Activated CD8-positive, alpha-beta memory T cell treated with anti-CD3 and anti-CD28 coated beads, Interleukin-2, amount 10 ng/mL, durations not matched to agents 7 days and 5 days (primary cell): ENCODE measurements at regions not wholly inside any gene's neighbourhood (a gene's known extent, or its start where the extent isn't known, plus 50 kb on each side); places are given as distances from the start of the nearest gene placed in this dataset.

Experiments used
- ATAC-seq: fragments of 150-1000 bp; cut with Tn5 transposase; one replicate; pipeline ENCODE4 v1.10.0; 2021; ENCODE audit warnings: moderate library complexity
- CTCF ChIA-PET: fragments of 350-600 bp; sonication (Branson Sonifier 250); formaldehyde crosslinking; loops from one replicate; lab custom pipeline; 2021; ENCODE audit warnings: antibody characterized with exemption; lab: Charles Lee
- DNase-seq: peaks from one replicate; pipeline ENCODE4 v3.0.0-alpha.2; 2020
- H3K27ac Mint-ChIP-seq: one replicate; pipeline ENCODE4 v1.8.0; 2021; ENCODE audit warnings: mild to moderate bottlenecking, mixed read lengths
- H3K27me3 Mint-ChIP-seq: one replicate; pipeline ENCODE4 v1.8.0; 2021; ENCODE audit warnings: mixed read lengths
- H3K36me3 Mint-ChIP-seq: one replicate; pipeline ENCODE4 v1.8.0; 2021; ENCODE audit warnings: mild to moderate bottlenecking, mixed read lengths
- H3K4me1 Mint-ChIP-seq: one replicate; pipeline ENCODE4 v1.8.0; 2021; ENCODE audit warnings: mixed read lengths
- H3K4me3 Mint-ChIP-seq: one replicate; pipeline ENCODE4 v1.8.0; 2021; ENCODE audit warnings: mild to moderate bottlenecking, moderate library complexity, mixed read lengths
- H3K9me3 Mint-ChIP-seq: one replicate; pipeline ENCODE4 v1.8.0; 2022; ENCODE audit warnings: low read depth, mixed read lengths

DNA sequence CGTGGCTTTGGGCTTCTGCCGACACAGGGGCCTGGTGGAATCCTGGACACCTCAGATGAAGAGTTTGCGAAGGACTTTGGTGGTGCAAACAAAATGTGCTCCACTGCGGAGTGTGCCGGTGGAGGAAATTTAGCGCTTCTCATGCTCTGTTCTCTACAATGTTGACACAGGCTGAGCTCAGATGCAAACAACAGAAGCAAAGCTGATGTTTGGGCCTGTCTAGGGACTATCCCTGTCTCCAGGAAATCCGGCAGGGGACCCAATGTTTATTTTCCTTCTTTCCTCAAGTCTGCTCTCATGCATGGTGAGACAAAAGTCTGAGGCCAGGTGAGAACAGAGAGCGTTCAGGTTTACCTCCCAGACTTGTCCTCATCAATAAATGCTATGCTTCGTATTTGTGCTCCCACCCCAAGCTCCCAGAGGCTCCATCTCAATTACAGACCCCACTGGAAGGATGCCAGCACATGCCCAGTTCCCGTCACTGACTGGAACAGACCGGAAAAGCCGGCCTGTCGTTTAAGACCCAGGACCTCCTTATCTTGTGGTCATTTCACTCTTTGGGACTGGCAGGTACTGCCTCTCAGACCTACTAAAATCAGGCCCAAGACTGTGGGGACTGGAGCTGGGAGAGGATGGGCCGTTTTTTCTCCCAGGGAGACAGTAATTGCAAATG, 105.7 kb upstream of the B3GAT1 start:
- DNase-seq (no peak), ATAC-seq (no peak)
- Mint-ChIP-seq H3K9me3 (no peaks in the 10 kb centered on the region), H3K27ac (no peak overlapping the region), H3K27me3 (no peaks in the 10 kb centered on the region), H3K4me3 (no peak overlapping the region), H3K4me1 (no peaks in the 10 kb centered on the region), H3K36me3 (no peaks in the 10 kb centered on the region)
- CTCF ChIA-PET, result no interaction called here

DNA sequence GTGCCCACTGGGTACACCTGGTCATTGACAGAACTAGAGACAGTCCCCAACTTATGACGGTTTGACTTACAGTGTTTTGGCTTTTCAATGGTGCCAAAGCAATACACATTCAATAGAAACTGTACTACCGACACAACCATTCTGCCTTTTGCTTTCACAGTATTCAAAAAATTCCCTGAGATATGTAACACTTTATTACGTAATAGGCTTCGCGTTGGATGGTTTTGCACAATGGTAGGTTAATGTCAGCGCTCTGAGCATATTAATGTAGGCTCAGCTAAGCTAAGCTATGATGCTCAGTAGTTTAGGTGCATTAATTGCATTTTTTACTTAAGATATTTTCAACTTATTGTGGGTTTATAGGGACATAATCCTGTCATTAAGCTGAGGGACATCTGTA, 105.1 kb upstream of the B3GAT1 start:
- CTCF ChIA-PET, result no interaction called here
- ATAC-seq (no peak), DNase-seq (no peak)

DNA sequence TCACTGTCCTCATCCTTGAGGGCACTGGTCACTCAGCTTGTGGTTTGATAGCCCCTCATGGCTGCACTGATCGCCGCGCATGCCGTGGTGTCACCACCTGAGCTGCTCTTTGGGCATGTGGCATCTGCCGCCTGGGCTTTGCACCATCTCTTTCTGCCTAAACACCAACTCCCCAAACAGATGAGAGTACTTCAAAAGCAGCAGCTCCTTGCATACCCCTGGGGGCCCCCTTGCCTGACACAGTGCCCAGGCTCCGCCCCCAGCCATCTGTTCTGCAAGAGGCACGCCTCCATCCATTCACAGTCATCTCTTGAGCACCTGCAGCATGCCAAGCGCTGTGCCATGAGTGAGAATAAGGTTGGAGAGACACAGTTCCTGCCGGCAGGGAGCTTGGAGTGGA, 104.5 kb upstream of the B3GAT1 start:
- DNase-seq, result no peak
- Mint-ChIP-seq H3K4me1 (no peaks in the 10 kb centered on the region), H3K27me3 (no peaks in the 10 kb centered on the region), H3K27ac (no peak overlapping the region), H3K4me3 (no peak overlapping the region), H3K9me3 (no peaks in the 10 kb centered on the region), H3K36me3 (no peaks in the 10 kb centered on the region)
- CTCF ChIA-PET, result no interaction called here
- no peak for ATAC-seq

More for the DNA sequence above, 105.1 kb upstream of the B3GAT1 start:
- H3K27me3 Mint-ChIP-seq, result no peaks in the 10 kb centered on the region
- H3K9me3 Mint-ChIP-seq, result no peaks in the 10 kb centered on the region
- no peaks in the 10 kb centered on the region for H3K36me3 Mint-ChIP-seq
- H3K4me1 Mint-ChIP-seq, result no peaks in the 10 kb centered on the region
- no peak overlapping the region for H3K27ac Mint-ChIP-seq
- no peak overlapping the region for H3K4me3 Mint-ChIP-seq

DNA sequence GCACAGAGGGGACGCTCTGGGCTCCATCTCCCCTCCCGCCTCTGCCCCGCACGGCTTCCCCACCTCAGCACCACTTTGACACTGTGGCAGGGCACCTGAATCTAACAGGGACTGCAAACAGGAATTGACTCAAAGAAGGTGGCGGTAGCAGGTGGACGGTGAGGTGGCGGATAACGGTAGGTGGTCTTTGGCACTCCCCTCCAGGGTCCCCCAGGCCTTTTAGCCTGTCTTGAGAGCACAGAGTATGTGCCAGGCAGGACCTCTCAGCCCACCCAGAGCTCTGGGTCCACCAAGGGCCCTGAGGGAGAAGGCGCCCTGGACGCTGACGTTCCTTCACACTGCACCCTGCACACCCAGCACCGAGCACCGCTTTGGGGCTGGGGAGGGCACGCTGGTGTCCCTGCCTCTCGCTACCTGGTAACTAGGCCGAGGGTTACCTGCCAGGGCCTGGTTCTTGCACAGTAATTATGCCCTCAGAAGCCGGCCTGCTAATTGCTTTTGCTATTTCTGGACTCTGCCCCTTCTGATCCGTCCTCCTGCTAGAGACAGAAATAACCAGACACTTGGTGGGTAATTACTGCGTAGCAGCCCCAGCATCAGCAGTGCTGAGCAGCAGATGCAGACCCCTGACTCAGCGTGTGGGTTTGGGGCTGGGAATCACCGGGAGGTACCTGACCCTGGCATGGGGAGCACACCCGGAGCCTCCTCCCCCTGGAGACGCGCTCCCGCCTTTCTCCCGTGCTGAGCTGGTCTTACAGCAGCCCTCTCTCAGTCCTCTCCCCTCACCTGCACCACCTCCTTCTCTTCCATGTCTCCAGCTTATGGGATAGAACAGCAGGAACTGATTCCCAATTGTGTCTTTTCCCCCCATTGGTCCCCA, 103.3 kb upstream of the B3GAT1 start:
- H3K4me1 Mint-ChIP-seq, result no peaks in the 10 kb centered on the region
- ATAC-seq (no peak), DNase-seq (no peak)
- no peaks in the 10 kb centered on the region for H3K27me3 Mint-ChIP-seq
- H3K9me3 Mint-ChIP-seq, result no peaks in the 10 kb centered on the region
- H3K27ac Mint-ChIP-seq, result no peak overlapping the region
- CTCF ChIA-PET, result no interaction called here
- H3K36me3 Mint-ChIP-seq, result no peaks in the 10 kb centered on the region
- no peak overlapping the region for H3K4me3 Mint-ChIP-seq

DNA sequence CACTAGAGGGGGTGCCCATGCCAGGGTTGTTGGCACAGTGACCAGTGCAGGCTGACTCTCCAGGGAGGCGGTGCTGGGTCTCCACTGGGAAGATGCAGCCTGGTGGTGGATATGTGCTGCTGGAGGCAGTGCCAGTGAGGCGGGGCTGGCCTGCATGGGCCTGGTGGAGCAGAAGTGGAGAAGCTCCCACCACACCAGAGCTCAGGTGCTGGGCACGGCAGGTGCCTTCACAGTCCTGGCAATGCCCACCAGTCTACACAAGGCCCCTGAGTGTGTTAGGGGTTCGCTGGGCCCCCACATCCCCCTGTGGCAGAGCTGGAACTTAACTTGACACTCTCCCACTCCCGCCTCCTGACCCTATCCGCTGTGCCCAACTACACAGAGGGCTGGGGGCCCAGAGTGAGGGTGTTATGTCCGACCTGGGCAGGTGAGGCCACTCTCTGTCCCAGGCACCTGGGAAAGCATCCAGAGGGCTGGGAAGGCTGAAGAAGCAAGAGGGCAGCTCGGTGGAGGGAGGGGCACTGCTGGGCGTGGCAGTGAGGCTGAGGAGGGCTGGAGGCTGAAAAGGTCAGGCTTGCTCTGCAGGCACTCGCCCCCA, 102.4 kb upstream of the B3GAT1 start:
- Mint-ChIP-seq H3K36me3 (no peaks in the 10 kb centered on the region), H3K4me3 (no peak overlapping the region), H3K27me3 (no peaks in the 10 kb centered on the region), H3K27ac (no peak overlapping the region), H3K9me3 (no peaks in the 10 kb centered on the region), H3K4me1 (no peaks in the 10 kb centered on the region)
- DNase-seq, result no peak
- CTCF ChIA-PET, result no interaction called here
- no peak for ATAC-seq

DNA sequence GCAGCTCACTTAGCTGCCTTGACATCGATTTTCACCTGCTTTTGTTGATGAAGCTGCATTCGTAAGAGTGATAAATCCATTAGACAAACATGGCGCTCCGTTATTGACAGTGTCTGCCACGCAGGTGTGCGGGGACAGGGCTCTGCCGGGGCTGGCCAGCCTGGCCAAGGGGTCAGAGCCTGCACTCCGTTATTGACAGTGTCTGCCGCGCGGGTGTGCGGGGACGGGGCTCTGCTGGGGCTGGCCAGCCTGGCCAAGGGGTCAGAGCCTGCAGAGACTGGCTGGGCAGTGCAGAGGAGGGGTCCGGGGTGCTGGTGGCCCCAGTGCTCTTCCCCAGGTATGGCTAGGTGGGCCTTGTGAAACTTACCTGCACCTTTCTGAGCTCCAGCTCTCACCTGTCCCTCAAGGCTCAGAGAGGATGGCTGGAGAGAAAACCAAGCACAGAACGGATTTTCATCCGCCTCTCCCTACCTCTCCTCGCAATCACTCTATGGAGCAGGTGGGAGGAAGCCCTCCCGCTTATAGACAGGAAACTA, 101.6 kb upstream of the B3GAT1 start:
- ATAC-seq (no peak), DNase-seq (no peak)
- Mint-ChIP-seq H3K9me3 (no peaks in the 10 kb centered on the region), H3K4me3 (no peak overlapping the region), H3K4me1 (no peaks in the 10 kb centered on the region), H3K27me3 (no peaks in the 10 kb centered on the region), H3K36me3 (no peaks in the 10 kb centered on the region), H3K27ac (no peak overlapping the region)
- CTCF ChIA-PET, result no interaction called here

DNA sequence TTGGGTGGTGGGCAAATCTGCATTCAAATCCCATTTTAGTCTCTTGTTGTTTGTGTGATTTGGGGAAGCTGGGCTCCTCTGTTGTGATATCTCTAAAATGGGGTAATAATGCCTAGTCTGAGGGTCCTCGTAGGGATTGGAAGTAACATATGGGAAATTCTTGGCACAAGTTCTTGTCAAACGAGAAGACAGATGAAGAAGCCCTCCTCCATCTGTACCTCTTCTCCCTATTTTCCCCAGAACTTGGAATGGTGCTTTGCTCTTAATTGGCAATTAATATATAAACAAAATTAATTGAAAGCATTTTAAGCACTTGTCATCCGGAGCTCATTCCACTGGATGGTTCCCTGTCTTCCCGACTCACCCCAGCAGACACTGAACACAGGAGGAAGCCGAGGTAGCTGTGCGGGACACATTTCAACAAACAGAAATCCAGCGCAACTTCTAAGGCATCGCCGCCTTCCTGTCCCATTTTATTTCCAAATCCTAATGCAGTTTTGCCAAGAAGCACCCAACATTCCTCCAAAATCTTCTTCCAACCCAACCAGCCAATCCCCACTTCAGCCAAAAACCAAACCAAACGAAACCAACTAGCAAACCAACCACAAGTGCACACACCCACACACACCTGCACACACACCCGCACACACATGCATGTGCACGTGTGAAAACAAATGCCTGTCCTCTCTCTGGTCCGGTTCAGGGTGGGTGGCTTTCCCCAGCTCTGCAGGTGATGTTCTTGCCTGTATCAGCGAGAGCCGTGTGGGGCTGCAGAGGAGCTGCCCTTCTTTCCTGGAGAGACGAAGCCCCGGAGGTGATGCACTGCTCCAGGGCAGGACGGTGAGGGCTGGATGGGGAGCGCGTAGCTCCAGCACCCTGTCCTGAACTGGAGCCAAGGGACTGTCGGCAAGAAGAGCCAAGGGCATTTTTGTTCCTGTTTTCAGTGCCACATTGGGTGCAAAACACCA, 100.8 kb upstream of the B3GAT1 start:
- H3K4me3 Mint-ChIP-seq, result no peak overlapping the region
- no peaks in the 10 kb centered on the region for H3K27me3 Mint-ChIP-seq
- CTCF ChIA-PET, result no interaction called here
- H3K36me3 Mint-ChIP-seq, result no peaks in the 10 kb centered on the region
- H3K4me1 Mint-ChIP-seq, result no peaks in the 10 kb centered on the region
- no peak overlapping the region for H3K27ac Mint-ChIP-seq
- H3K9me3 Mint-ChIP-seq, result no peaks in the 10 kb centered on the region
- ATAC-seq, result no peak
- no peak for DNase-seq

DNA sequence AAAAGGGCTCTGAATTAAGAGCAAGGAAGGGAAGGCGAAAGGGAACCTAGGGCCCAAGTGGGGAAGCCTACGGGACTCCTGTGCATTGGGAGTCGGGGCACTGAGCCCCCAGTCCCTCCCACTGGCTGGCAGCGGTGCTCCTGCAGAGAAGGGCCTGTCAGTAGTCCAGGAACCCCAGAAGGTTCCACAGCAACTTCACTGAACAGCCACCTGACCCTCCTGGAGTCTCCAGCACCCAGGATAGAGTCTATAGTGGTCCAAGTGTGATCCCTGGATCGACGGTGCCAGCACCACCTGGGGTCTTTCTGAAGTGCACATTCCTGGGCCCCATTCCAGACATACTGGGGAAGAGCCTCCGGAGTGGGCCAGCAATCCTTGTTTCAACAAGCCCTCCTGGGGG, 100.0 kb upstream of the B3GAT1 start:
- DNase-seq (no peak), ATAC-seq (no peak)
- H3K27me3 Mint-ChIP-seq, result no peaks in the 10 kb centered on the region
- H3K4me1 Mint-ChIP-seq, result no peaks in the 10 kb centered on the region
- no peak overlapping the region for H3K4me3 Mint-ChIP-seq
- H3K36me3 Mint-ChIP-seq, result no peaks in the 10 kb centered on the region
- CTCF ChIA-PET, result no interaction called here
- no peak overlapping the region for H3K27ac Mint-ChIP-seq
- H3K9me3 Mint-ChIP-seq, result no peaks in the 10 kb centered on the region

DNA sequence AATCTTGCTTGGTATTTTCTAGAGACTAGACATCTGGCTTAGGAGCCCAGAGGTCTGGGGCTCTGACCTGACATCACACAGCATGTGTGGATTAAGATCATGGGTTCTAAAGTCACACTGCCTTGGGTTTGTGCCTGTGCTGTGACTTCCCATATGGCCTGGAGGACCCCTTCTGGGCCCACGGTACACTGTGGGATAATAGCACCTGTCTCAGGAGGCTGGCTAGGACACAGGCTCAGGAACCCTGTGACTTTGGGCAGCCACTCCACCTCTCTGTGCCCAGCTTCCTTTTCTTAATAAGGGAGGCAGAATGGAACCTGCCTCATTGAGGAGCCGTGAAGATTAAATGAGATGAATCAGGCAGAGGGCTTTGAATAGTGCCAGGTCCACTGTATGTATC, 99.2 kb upstream of the B3GAT1 start:
- ATAC-seq (no peak), DNase-seq (no peak)
- Mint-ChIP-seq H3K9me3 (no peaks in the 10 kb centered on the region), H3K36me3 (no peaks in the 10 kb centered on the region), H3K4me3 (no peak overlapping the region), H3K27me3 (no peaks in the 10 kb centered on the region), H3K27ac (no peak overlapping the region), H3K4me1 (no peaks in the 10 kb centered on the region)
- CTCF ChIA-PET, result no interaction called here

DNA sequence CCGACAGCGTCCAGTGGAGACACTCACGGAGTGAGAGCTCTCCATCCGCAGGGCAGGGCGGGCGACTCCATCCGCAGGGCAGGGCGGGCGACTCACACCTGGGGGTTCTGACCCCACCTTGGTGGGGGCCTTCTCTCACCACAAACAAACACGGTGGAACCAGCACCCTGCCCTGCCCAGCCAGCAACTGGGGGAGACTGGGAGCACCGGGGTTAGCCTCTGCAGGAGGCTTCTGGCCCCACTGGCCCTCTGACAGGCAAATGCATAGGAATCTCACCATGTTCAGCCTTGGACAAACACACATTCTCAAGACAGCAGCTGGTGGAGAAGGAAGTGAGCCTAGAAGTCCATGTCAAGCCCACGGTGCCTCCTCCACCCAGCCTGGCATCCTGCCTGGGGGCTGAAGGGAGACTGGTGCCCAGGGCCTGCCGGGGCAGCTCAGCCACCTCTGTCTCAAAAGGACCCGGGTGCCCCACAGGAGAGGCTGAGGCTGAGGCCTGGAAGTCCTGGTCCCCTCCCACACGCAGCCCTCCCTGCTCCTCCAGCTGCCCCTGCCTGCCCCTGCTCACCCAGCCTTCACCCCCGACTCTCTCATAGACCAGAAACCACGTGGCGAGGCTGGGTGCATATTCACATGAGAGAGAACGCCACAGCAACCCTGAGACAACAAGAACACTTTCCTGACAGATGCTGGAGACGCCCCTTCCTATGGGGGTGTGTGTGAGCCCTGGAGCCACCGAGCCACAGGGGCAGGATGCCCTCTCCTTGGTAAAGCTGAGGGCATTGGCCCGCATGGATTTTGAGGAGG, 98.4 kb upstream of the B3GAT1 start:
- Mint-ChIP-seq H3K27ac (no peak overlapping the region), H3K4me1 (no peaks in the 10 kb centered on the region), H3K4me3 (no peak overlapping the region), H3K27me3 (no peaks in the 10 kb centered on the region), H3K9me3 (no peaks in the 10 kb centered on the region), H3K36me3 (no peaks in the 10 kb centered on the region)
- CTCF ChIA-PET, result no interaction called here
- ATAC-seq, result no peak
- DNase-seq, result no peak

DNA sequence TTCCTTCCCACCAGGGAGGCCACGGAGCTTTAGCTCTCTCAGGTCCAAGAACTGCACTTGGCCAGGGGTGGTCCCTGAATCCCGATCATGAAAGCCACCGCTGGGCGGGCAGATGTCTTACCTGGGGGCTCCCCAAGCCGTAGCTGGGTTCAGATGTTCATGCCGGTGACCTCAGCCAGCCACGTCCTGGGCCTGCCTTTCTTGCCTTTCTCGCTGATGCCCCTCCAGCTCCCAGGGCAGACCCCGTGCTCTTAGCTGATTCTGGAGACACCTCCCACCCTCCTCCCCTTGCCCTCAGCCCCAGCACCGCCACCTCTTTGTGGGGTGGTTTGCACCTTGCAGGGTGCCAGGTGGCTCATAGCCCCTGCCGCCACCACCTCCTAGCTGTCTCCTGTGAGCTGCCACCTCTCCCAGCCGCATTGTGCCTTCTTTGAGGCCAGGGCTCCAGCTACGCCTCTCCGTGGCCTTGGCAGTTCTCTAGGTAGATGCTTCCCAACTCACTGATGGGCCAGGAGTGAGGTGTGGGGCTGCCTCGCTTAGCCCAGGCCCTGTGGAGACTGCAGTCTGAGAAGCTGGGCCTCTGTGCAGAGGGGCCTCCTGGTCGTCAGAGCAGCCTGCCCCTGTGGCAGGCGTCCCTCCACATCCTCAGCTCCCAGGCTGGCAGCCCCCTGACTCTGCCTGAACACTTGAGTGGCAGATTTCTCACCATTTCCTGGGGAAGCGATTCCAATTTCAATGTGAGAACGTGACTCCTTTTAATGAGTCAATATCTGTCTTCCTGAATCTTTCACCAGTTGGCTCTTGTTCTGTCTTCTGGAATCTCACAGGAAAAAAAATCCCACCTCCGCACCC, 97.6 kb upstream of the B3GAT1 start:
- Mint-ChIP-seq H3K27ac (no peak overlapping the region), H3K4me1 (no peaks in the 10 kb centered on the region)
- CTCF ChIA-PET, result no interaction called here

More for the DNA sequence above, 97.6 kb upstream of the B3GAT1 start:
- H3K4me3 Mint-ChIP-seq, result no peak overlapping the region
- no peaks in the 10 kb centered on the region for H3K9me3 Mint-ChIP-seq
- ATAC-seq, result no peak
- H3K27me3 Mint-ChIP-seq, result no peaks in the 10 kb centered on the region
- no peaks in the 10 kb centered on the region for H3K36me3 Mint-ChIP-seq
- no peak for DNase-seq
